Progenitor cell of endocrine pancreas (in vitro differentiated cells): ENCODE measurements at regions not wholly inside any gene's neighbourhood (a gene's known extent, or its start where the extent isn't known, plus 50 kb on each side); places are given as distances from the start of the nearest gene placed in this dataset.

Source experiments
- DNase-seq: peaks from one replicate; pipeline ENCODE4 v3.0.0; 2021; ENCODE audit warnings: low spot score; ENCODE audit not compliant: unreplicated experiment
- H3K27ac Mint-ChIP-seq: 2 replicates; pipeline ENCODE4 v1.8.0; 2021; ENCODE audit warnings: mild to moderate bottlenecking, moderate library complexity, mixed read lengths
- H3K27me3 Mint-ChIP-seq: 2 replicates; pipeline ENCODE4 v1.8.0; 2021; ENCODE audit warnings: mixed read lengths
- H3K36me3 Mint-ChIP-seq: 2 replicates; pipeline ENCODE4 v1.8.0; 2022; ENCODE audit warnings: mixed read lengths; ENCODE audit not compliant: insufficient read depth
- H3K4me1 Mint-ChIP-seq: 2 replicates; pipeline ENCODE4 v1.8.0; 2021; ENCODE audit warnings: low read depth, mixed read lengths
- H3K4me3 Mint-ChIP-seq: 2 replicates; pipeline ENCODE4 v1.8.0; 2021; ENCODE audit warnings: low read depth, mild to moderate bottlenecking, moderate library complexity, mixed read lengths
- H3K9me3 Mint-ChIP-seq: 2 replicates; pipeline ENCODE4 v1.8.0; 2021; ENCODE audit warnings: low read depth, mixed read lengths
- CTCF ChIP-seq: fragments of 200-600 bp; sonication (generic); IDR thresholded peaks from one replicate; pipeline ENCODE4 v1.5.0; 2021; ENCODE audit warnings: antibody characterized with exemption, mild to moderate bottlenecking; ENCODE audit not compliant: unreplicated experiment

- no peak for DNase-seq
- H3K9me3 Mint-ChIP-seq: no peaks in the 10 kb centered on the region
- peaks cover 2% of the 10 kb centered on the region for H3K27me3 Mint-ChIP-seq
- H3K36me3 Mint-ChIP-seq: peaks cover 19% of the 10 kb centered on the region
- no peak overlapping the region for H3K4me3 Mint-ChIP-seq
- no peak overlapping the region for H3K27ac Mint-ChIP-seq
- no peak for TF ChIP-seq CTCF
- H3K4me1 Mint-ChIP-seq: peaks cover 11% of the 10 kb centered on the region
These were observed 191.0 kb upstream of the RGS6 start for GRCh38 chr14:71741241-71741640.

GRCh38 chr14:71742485-71742884 lies 189.7 kb upstream of the RGS6 start:
- DNase-seq: no peak
- peaks cover 2% of the 10 kb centered on the region for H3K27me3 Mint-ChIP-seq
- H3K27ac Mint-ChIP-seq: peak overlapping the region; percentile 21
- H3K9me3 Mint-ChIP-seq: no peaks in the 10 kb centered on the region
- no peak for TF ChIP-seq CTCF
- H3K4me3 Mint-ChIP-seq: no peak overlapping the region
- H3K4me1 Mint-ChIP-seq: peaks cover 11% of the 10 kb centered on the region
- peaks cover 14% of the 10 kb centered on the region for H3K36me3 Mint-ChIP-seq

- no peak overlapping the region for H3K4me3 Mint-ChIP-seq
- peak overlapping the region; percentile 54 for H3K27ac Mint-ChIP-seq
- DNase-seq: no peak
- peaks cover 3% of the 10 kb centered on the region for H3K4me1 Mint-ChIP-seq
- H3K27me3 Mint-ChIP-seq: peaks cover 2% of the 10 kb centered on the region
- H3K9me3 Mint-ChIP-seq: peaks cover 7% of the 10 kb centered on the region
- TF ChIP-seq CTCF: no peak
- peaks cover 8% of the 10 kb centered on the region for H3K36me3 Mint-ChIP-seq
These were observed 187.2 kb upstream of the RGS6 start for GRCh38 chr14:71745072-71745471.

GRCh38 chr14:71748196-71748595 lies 184.0 kb upstream of the RGS6 start:
- Mint-ChIP-seq H3K27me3 (peaks cover 2% of the 10 kb centered on the region), H3K4me3 (no peak overlapping the region), H3K36me3 (peaks cover 3% of the 10 kb centered on the region), H3K27ac (no peak overlapping the region), H3K9me3 (peaks cover 7% of the 10 kb centered on the region), H3K4me1 (no peaks in the 10 kb centered on the region)
- TF ChIP-seq CTCF: no peak
- no peak for DNase-seq

GRCh38 chr14:71749613-71750238 lies 182.5 kb upstream of the RGS6 start:
- H3K27me3 Mint-ChIP-seq: no peaks in the 10 kb centered on the region

More at GRCh38 chr14:71749613-71750238, 182.5 kb upstream of the RGS6 start:
- Mint-ChIP-seq H3K4me1 (no peaks in the 10 kb centered on the region), H3K4me3 (no peak overlapping the region), H3K9me3 (peaks cover 7% of the 10 kb centered on the region), H3K36me3 (peaks cover 3% of the 10 kb centered on the region), H3K27ac (no peak overlapping the region)
- TF ChIP-seq CTCF: no peak
- no peak for DNase-seq
